HEK293 (cell line): ENCODE measurements at regions not wholly inside any gene's neighbourhood (a gene's known extent, or its start where the extent isn't known, plus 50 kb on each side); places are given as distances from the start of the nearest gene placed in this dataset.

Experiments used
- CTCF ChIA-PET: fragments of 350-600 bp; formaldehyde crosslinking; extraction: SDS; loops from one replicate; lab custom pipeline; 2021; ENCODE audit warnings: antibody characterized with exemption; lab: Yijun Ruan, JAX
- POLR2A ChIA-PET: fragments of 300-600 bp; formaldehyde crosslinking; extraction: SDS; loops from one replicate; lab custom pipeline; 2020; ENCODE audit warnings: antibody characterized with exemption, inconsistent platforms; lab: Yijun Ruan, JAX
- H3K27ac ChIP-seq: fragments of 200-500 bp; sonication (Bioruptor generic); 2 replicates; pipeline ENCODE4 v1.5.1; 2014; ENCODE audit warnings: low read depth, low read length, control low read depth, inconsistent platforms; ENCODE audit errors: extremely low read depth
- H3K36me3 ChIP-seq, 2 experiments: fragments of 200-500 bp in 1 of 2; sonication (Bioruptor generic) in 1 of 2; 1 replicate in 1 of 2; 2 replicates in 1 of 2; pipeline ENCODE4 v1.5.1; 2014 to 2017; ENCODE audit warnings: inconsistent platforms in 2 of 2, low read length in 2 of 2; ENCODE audit not compliant: control insufficient read depth in 2 of 2, insufficient read depth in 1 of 2
- H3K4me1 ChIP-seq: fragments of 200-500 bp; sonication (Bioruptor generic); 2 replicates; pipeline ENCODE4 v1.5.1; 2014; ENCODE audit warnings: mild to moderate bottlenecking, low read length, inconsistent platforms; ENCODE audit not compliant: control insufficient read depth, insufficient read depth
- H3K4me3 ChIP-seq: 2 replicates; pipeline ENCODE4 v1.5.1; 2011; ENCODE audit warnings: low read depth, mild to moderate bottlenecking, control low read depth, low read length, moderate library complexity
- H3K9me3 ChIP-seq: fragments of 200-500 bp; sonication (Bioruptor generic); 2 replicates; pipeline ENCODE4 v1.5.1; 2014; ENCODE audit warnings: low read depth, low read length, inconsistent platforms; ENCODE audit not compliant: control insufficient read depth, insufficient read depth
- GLI4 ChIP-seq: fragments of 450-650 bp; formaldehyde crosslinking; IDR thresholded peaks from 2 replicates; pipeline ENCODE4 v1.5.1; 2016; ENCODE audit warnings: missing biosample characterization, missing genetic modification characterization
- REPIN1 ChIP-seq: fragments of 450-650 bp; formaldehyde crosslinking; IDR thresholded peaks from 2 replicates; pipeline ENCODE4 v1.5.1; 2017; ENCODE audit warnings: missing biosample characterization, missing genetic modification characterization, low read depth
- SCRT2 ChIP-seq: fragments of 450-650 bp; formaldehyde crosslinking; IDR thresholded peaks from 2 replicates; pipeline ENCODE4 v1.5.1; 2016; ENCODE audit warnings: missing biosample characterization, missing genetic modification characterization
- ZBTB10 ChIP-seq: fragments of 450-650 bp; formaldehyde crosslinking; IDR thresholded peaks from 2 replicates; pipeline ENCODE4 v1.5.1; 2016; ENCODE audit warnings: missing biosample characterization, missing genetic modification characterization
- ZBTB21 ChIP-seq: fragments of 450-650 bp; formaldehyde crosslinking; IDR thresholded peaks from 2 replicates; pipeline ENCODE4 v1.5.1; 2017; ENCODE audit warnings: missing biosample characterization, missing genetic modification characterization
- ZFHX2 ChIP-seq: fragments of 450-650 bp; formaldehyde crosslinking; conservative IDR thresholded peaks from 2 replicates; pipeline ENCODE4 v1.5.1; 2016; ENCODE audit warnings: missing biosample characterization, missing genetic modification characterization
- ZFP3 ChIP-seq: fragments of 450-650 bp; formaldehyde crosslinking; IDR thresholded peaks from 2 replicates; pipeline ENCODE4 v1.5.1; 2016; ENCODE audit warnings: low read depth, missing biosample characterization, missing genetic modification characterization
- ZNF211 ChIP-seq: fragments of 450-650 bp; formaldehyde crosslinking; IDR thresholded peaks from 2 replicates; pipeline ENCODE4 v1.5.1; 2016; ENCODE audit warnings: low read depth, missing biosample characterization, missing genetic modification characterization
- ZNF248 ChIP-seq: fragments of 450-650 bp; formaldehyde crosslinking; IDR thresholded peaks from 2 replicates; pipeline ENCODE4 v1.5.1; 2017; ENCODE audit warnings: missing biosample characterization, missing genetic modification characterization
- ZNF274 ChIP-seq, 2 experiments: fragments of 200-500 bp in 1 of 2; fragments of 450-650 bp in 1 of 2; sonication (Bioruptor generic) in 1 of 2; formaldehyde crosslinking in 1 of 2; IDR thresholded peaks; 2 replicates each; pipeline versions ENCODE4 v1.5.1 to v1.6.1; 2014 to 2016; ENCODE audit warnings: borderline replicate concordance in 1 of 2, inconsistent platforms in 1 of 2, low read length in 1 of 2, missing biosample characterization in 1 of 2, missing genetic modification characterization in 1 of 2
- ZNF544 ChIP-seq: fragments of 450-650 bp; formaldehyde crosslinking; IDR thresholded peaks from 2 replicates; pipeline ENCODE4 v1.5.0; 2017; ENCODE audit warnings: missing biosample characterization, missing genetic modification characterization
- ZNF561 ChIP-seq: fragments of 450-650 bp; IDR thresholded peaks from 2 replicates; pipeline ENCODE4 v1.5.1; 2018; ENCODE audit warnings: missing biosample characterization, missing genetic modification characterization, borderline replicate concordance
- ZNF571 ChIP-seq: fragments of 450-650 bp; formaldehyde crosslinking; IDR thresholded peaks from 2 replicates; pipeline ENCODE4 v1.5.0; 2017; ENCODE audit warnings: missing biosample characterization, missing genetic modification characterization
- ZNF670 ChIP-seq: fragments of 450-650 bp; formaldehyde crosslinking; IDR thresholded peaks from 2 replicates; pipeline ENCODE4 v1.5.1; 2016; ENCODE audit warnings: missing biosample characterization, missing genetic modification characterization, low read depth
- ZNF76 ChIP-seq: fragments of 450-650 bp; formaldehyde crosslinking; IDR thresholded peaks from 2 replicates; pipeline ENCODE4; 2016; ENCODE audit warnings: low read depth, missing biosample characterization, missing genetic modification characterization, borderline replicate concordance
- TF ChIP-seq, protein P1 (sequence below): fragments of 450-650 bp; formaldehyde crosslinking; IDR thresholded peaks from 2 replicates; pipeline ENCODE4 v1.5.1; 2016; ENCODE audit warnings: missing biosample characterization, missing genetic modification characterization
- TF ChIP-seq, protein P2 (sequence below): fragments of 450-650 bp; formaldehyde crosslinking; IDR thresholded peaks from 2 replicates; pipeline ENCODE4 v1.5.1; 2016; ENCODE audit warnings: missing biosample characterization, missing genetic modification characterization

- Histone ChIP-seq H3K27ac (no peak overlapping the region), H3K36me3 (no peaks in the 10 kb centered on the region), H3K9me3 (no peaks in the 10 kb centered on the region), H3K4me1 (no peaks in the 10 kb centered on the region), H3K4me3 (no peak overlapping the region)
- TF ChIP-seq ZBTB21 (tag by site-specific recombination) (no peak), GLI4 (tag by site-specific recombination) (no peak), ZNF248 (no peak), ZNF561 (tag by site-specific recombination) (no peak), SCRT2 (tag by site-specific recombination) (peak; percentile 55; the same call in 1 of the 2 replicates), ZNF211 (tag by site-specific recombination) (no peak), ZNF670 (tag by site-specific recombination) (no peak)
- TF ChIP-seq, protein P1, sequence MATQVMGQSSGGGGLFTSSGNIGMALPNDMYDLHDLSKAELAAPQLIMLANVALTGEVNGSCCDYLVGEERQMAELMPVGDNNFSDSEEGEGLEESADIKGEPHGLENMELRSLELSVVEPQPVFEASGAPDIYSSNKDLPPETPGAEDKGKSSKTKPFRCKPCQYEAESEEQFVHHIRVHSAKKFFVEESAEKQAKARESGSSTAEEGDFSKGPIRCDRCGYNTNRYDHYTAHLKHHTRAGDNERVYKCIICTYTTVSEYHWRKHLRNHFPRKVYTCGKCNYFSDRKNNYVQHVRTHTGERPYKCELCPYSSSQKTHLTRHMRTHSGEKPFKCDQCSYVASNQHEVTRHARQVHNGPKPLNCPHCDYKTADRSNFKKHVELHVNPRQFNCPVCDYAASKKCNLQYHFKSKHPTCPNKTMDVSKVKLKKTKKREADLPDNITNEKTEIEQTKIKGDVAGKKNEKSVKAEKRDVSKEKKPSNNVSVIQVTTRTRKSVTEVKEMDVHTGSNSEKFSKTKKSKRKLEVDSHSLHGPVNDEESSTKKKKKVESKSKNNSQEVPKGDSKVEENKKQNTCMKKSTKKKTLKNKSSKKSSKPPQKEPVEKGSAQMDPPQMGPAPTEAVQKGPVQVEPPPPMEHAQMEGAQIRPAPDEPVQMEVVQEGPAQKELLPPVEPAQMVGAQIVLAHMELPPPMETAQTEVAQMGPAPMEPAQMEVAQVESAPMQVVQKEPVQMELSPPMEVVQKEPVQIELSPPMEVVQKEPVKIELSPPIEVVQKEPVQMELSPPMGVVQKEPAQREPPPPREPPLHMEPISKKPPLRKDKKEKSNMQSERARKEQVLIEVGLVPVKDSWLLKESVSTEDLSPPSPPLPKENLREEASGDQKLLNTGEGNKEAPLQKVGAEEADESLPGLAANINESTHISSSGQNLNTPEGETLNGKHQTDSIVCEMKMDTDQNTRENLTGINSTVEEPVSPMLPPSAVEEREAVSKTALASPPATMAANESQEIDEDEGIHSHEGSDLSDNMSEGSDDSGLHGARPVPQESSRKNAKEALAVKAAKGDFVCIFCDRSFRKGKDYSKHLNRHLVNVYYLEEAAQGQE (tag by site-specific recombination): no peak
- TF ChIP-seq, protein P2, sequence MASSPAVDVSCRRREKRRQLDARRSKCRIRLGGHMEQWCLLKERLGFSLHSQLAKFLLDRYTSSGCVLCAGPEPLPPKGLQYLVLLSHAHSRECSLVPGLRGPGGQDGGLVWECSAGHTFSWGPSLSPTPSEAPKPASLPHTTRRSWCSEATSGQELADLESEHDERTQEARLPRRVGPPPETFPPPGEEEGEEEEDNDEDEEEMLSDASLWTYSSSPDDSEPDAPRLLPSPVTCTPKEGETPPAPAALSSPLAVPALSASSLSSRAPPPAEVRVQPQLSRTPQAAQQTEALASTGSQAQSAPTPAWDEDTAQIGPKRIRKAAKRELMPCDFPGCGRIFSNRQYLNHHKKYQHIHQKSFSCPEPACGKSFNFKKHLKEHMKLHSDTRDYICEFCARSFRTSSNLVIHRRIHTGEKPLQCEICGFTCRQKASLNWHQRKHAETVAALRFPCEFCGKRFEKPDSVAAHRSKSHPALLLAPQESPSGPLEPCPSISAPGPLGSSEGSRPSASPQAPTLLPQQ (tag by site-specific recombination): no peak
- ChIA-PET POLR2A (no interaction called here), CTCF (no interaction called here)
Measured at GRCh38 chr1:30450148-30450817, 273.1 kb downstream of the MATN1 start.

DNA sequence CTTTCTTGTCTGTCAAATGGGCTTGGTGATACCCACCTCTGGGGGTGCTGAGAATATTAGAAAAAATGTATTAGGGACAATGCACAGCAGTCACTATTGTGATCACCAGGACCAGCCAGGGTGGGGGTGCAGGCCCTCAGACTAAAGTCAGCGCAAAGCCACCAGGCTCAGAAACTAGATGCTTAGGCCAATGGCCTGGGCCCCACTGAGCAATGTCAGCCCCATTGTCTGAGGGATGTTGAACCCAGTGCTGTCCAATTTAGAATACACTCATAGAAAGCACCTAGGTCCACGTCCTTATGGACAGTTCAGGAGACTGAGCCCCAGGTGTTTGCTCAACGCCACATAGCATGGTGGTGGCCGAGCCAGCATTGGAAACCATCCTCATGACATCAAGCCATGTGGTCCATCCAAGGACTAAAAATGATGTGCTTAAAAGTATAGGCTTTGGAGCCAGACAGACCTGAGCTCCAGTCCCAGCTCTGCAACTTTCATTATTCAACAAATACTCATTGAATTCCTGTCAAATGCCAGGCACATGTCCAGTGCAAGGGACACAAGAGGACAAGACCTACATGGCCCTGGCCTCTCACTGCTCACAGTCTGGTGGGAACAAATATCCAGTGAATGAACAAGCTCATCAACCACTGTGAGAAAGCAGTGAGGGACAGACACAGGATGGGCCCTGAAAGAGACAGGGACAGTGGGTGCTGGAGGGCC is 273.8 kb downstream of the MATN1 start:
- no peaks in the 10 kb centered on the region for H3K9me3 ChIP-seq
- H3K4me1 ChIP-seq: no peaks in the 10 kb centered on the region
- H3K27ac ChIP-seq: no peak overlapping the region
- POLR2A ChIA-PET: no interaction called here
- H3K4me3 ChIP-seq: no peak overlapping the region
- no peaks in the 10 kb centered on the region for H3K36me3 ChIP-seq
- TF ChIP-seq ZFP3 (tag by site-specific recombination) (no peak), ZNF544 (tag by site-specific recombination) (no peak), ZBTB10 (tag by site-specific recombination) (no peak), ZNF571 (tag by site-specific recombination) (no peak), ZFHX2 (tag by site-specific recombination) (no peak), ZNF76 (tag by site-specific recombination) (no peak), ZNF274 (IDR thresholded peaks at IDR 0.05; ENCODE audit: low read length) (no peak), ZNF274 (tag by site-specific recombination; IDR thresholded peaks at IDR 0.05; ENCODE audit: borderline replicate concordance) (no peak), REPIN1 (no peak)
- CTCF ChIA-PET: no interaction called here
